ENCODE measurements at regions not wholly inside any gene's neighbourhood (a gene's known extent, or its start where the extent isn't known, plus 50 kb on each side); places are given as distances from the start of the nearest gene placed in this dataset.
"Not testable (repeated sequence)": the region's sequence is repeated elsewhere in the genome, so short reads cannot be mapped to it uniquely, and the experiment has no call there.

DNA sequence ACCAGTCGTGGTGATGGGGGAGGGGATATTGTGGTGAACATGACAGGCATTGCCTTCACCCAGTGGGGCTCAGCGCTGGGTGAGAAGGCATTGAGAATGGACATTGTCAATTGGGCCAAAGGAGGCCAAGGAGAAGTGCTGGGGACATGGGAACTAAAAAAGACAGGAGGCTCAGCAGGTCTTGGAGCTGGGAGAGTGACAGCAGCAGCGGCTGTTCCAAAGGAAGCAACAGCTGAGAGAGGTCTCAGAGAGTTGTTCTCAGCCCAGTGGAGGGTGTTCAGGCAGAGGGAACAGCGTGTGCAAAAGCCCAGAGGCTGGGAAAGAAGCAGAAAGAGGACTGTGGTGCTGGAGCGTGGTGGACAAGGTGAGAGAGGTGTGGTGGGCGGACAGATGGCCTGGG lies 56.6 kb upstream of the ASNS start:
- DNase-seq (ENCODE audit: low read depth): not testable (repeated sequence)

GRCh38 chr7:97927790-97928748 lies 55.9 kb upstream of the ASNS start:
- DNase-seq (ENCODE audit: low read depth): peak; percentile 3
